Activated CD4-positive, alpha-beta T cell treated with anti-CD3 and anti-CD28 coated beads, Interleukin-2, amount 50 U/mL, for 24 hours (primary cell): ENCODE measurements at regions not wholly inside any gene's neighbourhood (a gene's known extent, or its start where the extent isn't known, plus 50 kb on each side); places are given as distances from the start of the nearest gene placed in this dataset.

Experiments
- DNase-seq, 2 donors: peaks; one replicate each; pipeline ENCODE4 v3.0.0-alpha.2; 2020; ENCODE audit warnings: low read depth in 1 of 2, low spot score in 1 of 2

GRCh38 chr3:59698091-59698490 lies 648.3 kb upstream of the CFAP20DC start:
- DNase-seq = no peak

DNA sequence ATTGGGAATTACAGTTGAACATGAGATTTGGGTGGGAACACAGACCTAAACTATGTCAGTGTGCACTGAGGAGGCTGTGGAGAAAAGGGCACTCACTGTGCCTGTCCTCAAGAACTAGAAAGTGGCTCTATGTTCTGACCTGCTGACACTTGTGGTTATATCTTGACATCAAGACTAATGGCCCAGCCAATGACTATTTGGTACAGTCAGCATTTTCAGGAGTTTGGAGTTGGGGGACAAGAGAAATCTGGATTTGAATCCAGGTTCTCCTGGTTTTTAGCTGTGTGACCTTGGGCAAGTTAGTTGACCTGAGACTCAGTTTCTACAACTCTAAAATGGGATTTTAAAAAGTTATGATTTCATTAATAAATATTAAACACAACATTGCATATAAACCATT lies 647.0 kb upstream of the CFAP20DC start:
- no peak for DNase-seq

- DNase-seq = no peak
Measured at GRCh38 chr3:59695860-59696259, 646.0 kb upstream of the CFAP20DC start.

- DNase-seq = no peak
Measured at GRCh38 chr3:59692117-59692516, 642.3 kb upstream of the CFAP20DC start.

DNA sequence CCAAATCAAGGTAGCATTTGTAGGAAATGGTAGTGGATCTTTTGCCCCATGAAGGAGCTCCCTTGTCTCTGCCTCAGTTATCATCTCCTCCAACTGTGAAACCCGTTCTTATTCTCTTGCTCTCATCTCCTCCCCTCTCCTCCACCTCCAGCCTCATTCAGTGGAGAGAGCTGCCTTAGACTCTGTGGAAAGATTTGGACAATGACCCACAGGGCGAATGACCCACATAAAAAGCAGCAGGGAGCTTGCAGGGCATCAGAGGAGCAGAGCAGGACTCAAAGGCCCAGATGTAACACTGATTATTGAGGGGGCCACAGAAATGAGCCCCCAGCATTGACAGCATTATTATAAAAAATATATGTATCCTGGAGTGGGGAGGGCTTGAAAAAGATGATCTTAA lies 641.1 kb upstream of the CFAP20DC start:
- no peak for DNase-seq

DNA sequence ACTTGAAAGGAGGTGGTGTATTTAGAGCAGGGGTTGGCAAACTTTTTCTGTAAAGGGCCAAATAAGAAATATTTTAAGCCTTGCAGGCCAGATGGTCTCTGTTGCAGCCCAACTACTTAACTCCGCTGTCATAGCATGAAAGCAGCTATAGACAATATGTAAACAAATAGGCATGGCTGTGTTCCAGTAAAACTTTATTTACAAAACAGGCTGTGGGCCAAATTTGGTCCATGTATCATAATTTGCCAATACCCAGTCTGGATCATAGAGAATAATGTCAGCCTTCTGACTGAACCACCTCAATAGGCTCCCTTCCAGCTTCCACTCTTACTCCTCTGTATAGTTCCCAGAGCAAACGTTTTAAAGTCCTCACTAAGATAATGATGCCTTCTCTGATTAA lies 638.8 kb upstream of the CFAP20DC start:
- no peak for DNase-seq

DNA sequence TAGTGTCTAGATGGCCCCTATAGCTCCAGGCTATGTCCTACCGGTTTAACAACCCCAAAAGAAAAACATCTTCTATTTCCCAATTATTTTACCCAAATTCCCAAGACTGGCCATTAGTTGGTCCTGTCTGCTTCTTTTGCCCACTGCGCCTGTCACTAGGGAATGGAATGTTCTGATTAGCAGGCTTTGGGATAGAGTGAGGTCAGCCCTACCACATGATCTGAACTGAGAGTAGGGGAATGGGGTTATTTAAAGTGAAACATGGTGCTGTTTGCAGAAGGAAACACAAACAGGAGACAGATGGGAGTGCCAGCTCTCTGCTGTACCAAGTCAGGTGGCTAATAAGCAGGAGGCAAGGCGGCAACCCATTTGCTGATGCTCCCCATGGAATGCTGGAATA lies 635.6 kb upstream of the CFAP20DC start:
- no peak for DNase-seq

DNA sequence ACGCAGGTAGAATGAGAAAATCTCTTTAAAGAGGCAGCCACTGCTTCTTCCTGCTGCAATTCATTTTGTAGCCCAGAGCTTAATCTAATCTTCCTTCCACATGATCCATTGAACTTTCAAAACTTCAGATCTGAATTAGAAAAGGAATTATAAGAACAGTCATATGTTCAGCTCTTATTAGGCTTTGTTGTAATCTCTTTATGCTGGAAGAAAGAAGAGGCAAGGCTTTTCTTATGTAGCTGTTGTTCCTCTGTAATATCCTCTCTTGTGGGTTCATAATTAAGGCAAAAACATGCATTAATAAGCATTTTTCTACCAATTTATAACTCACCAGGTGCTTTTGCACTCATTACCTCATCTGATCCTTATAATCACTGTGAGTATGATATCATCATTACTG lies 634.9 kb upstream of the CFAP20DC start:
- no peak for DNase-seq

- DNase-seq = no peak
Measured at GRCh38 chr3:59680919-59681318, 631.1 kb upstream of the CFAP20DC start.

DNA sequence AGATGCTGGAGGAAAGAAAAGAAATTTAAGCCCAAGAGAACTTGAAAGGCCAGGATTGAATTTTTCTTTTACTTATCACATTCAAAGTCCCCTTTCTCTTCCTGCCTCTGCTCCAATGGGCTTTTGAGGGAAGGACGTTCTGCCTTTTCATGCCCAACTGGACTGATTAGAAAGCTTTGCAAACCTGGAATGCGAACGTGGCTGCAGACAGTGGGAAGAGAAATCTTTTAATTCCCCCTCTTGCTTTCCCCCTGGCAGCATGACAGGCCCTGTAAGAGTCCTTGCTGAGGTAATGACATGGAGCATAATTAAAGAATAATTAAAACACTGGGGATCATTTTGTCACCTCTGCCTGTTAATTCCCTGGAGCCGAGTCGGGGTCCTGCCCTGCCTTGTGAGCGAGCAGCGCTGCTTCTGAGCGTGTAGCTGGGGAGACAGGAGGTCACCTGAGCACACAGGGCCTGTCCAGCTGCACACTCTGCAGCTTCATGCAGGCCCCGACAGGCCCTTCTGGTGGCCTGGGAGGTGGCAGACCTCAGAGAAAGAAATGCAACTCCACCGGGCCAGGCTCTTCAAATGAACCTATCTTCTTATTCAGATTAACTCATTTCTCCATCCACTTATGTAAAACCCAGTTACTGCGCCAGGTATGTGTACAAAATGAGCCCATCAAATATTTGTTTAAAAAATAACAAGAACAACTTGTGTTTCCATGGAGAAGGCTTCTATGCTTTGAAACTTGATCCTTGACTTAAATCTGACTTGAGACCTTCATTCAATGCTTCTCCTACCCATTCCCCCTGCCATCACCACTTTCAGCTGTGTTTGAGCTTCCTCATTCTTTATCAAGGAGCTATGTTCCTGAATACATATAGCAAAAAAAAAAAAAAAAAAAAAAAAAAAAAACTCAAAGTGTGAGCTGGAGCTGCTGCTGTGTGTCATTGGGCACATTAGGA lies 628.2 kb upstream of the CFAP20DC start:
- no peak for DNase-seq

DNA sequence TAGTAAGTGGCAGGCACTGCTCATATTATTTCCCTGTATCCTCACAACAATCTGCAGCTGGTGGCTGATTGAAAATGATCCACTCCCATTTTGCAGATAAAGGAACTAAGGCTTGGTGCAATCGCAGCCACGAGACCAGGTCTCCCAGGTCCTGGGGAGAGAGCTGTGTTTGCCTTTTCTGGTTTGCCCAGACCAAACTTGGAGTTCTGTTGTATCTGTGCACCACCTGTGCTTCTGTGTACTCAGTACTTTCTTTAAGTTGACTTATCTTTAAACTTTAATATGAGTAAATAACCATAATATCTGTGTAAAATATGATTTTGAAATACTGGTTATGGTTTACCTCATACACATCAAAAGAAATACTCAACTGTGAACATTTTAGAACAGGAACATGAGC lies 625.7 kb upstream of the CFAP20DC start:
- no peak for DNase-seq

DNA sequence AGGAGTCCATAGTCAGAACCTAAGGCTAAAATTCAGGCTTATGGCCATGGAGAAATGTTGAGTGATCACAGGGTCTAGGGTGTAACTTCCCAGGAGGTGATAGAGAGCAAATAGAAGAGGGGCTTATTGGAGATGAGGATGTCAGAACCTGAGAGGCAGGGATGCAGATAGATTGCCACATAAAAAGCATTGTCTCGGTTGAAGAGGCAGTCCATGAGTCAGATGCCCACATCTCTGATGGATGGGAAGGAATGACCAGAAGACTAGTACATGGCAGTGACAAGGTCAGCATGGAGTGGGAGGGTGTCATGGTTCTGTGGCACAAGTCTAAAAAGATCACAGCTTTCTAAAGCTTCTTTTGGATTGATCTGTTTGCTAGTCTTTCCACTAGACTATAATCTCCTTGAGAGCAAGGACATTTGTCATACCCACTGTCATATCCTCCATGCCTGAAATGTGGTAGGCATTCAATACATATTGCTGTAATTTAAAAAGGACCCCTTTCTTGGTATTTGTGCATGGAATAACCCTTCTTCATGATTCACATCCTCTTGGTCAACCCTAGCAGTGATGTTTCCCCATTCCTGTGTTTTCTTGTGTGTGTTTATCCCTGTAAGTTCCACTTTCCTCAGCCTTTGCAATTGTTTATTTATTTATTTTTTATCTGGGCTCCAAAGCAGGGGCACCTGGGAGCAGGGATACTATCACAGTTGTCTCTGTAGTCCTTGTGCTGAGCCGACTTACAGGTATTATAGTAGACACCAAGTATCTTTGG lies 613.4 kb upstream of the CFAP20DC start:
- DNase-seq = no peak

- DNase-seq = no peak
Measured at GRCh38 chr3:59660852-59661625, 611.2 kb upstream of the CFAP20DC start.

- no peak for DNase-seq
Measured at GRCh38 chr3:59660376-59660775, 610.6 kb upstream of the CFAP20DC start.

DNA sequence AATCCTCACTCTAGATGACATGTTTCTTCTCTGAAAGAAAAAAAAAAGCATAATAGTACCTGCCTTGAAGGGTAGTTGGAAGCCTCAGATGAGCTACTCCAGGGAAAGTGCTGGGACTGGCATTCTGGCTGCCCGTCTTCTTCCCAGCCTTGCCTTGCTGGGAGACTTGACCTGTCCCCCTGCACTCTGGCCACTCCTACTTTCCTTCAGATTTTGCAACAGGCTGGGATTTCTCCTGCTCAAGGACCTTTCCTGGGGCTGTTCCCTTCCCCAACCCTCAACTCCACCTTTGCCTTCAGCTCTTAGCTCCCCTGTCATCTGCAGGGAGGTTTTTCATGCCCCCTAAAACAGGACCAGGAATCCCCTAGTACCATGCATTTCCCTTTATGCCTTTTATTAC lies 609.9 kb upstream of the CFAP20DC start:
- no peak for DNase-seq

GRCh38 chr3:59658866-59659265 lies 609.0 kb upstream of the CFAP20DC start:
- no peak for DNase-seq

DNA sequence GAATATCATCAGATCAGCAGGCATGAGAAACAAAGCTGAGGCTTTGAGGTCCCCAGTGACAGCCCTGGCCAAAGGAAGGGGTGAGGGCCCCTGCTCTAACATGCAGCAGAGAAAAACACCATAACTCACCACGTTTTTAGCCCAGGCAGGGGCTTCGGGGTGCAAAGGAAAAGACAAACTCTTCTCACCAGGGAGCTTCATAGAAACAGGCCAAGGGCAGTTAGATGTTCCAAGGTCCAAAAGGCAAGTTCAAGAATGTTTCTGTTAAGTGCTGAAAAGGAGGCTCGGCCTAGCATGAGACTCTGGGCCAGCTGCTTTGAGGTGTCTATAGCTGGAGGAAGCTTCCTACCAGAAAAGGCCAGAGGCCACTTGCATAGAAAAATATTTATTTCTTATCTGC lies 608.4 kb upstream of the CFAP20DC start:
- no peak for DNase-seq

DNA sequence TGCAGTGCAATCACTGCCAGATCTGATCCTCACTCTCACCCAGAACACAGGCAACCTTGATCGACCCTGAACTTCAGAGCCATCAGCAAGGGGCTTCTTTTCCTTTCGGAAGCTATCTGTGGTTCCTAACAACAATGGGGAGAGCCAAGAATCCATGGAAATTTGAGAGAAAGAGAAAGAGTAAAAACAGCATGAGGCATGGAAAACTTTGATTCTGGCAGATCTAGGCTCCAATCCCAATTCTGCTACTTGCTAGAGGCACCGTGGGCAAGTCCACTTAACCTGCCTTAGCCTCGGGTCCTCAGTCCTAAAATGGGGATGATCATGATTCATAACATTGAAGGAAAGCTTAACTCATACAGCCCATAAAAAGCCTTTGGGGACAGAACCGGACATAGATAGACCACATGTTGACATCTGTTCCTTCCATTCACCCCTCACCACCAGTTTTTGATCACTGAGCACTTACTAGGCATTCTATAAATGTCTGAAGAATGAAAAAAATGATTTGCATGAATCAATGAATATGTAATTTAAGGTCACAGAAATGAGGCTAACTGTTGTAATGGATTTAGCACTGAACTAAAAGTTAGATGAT lies 605.7 kb upstream of the CFAP20DC start:
- DNase-seq = no peak

DNA sequence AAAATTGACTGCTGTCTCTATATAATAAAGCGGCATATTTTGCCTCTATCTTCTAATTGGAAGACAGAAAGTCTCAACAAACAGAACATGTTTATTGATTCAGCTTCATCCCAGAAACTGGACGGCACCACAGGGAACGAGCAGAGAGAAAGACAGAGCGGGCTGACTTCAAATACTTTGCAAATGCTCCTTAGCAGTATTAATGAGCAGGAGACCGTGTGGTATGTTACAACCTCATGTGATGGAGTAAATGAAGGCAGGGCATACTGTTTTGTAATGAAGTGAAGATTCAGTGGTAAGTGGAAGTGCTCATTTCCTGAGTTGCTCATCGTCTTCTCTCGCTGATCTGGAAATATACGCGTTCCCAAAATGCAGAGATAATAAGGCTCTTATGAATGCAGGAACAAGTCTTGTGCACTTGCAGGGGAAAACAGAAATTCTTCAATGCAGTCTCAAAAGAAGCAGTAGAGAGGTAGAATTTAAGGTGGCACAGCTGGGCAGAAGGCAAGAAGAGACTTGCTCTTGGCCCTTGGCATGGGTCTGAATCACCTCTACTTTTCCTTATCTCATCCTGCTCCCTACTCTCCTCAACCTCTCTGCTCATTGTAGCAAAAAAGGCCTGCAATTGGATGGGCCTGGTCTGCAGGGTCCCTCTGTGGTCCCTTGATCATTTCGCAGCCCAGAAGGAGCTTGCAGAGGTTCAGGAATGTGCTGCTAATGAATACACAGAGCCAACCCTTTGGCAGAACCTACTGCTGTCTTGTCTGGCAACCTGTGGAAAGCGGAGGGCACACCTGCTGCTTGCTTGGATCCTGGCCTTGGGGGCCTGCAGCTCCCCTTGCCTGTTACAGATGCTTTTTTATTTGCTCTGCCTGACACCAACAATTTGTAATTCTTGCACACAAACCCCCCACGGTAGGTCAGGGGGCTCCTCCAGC lies 604.9 kb upstream of the CFAP20DC start:
- DNase-seq = no peak

DNA sequence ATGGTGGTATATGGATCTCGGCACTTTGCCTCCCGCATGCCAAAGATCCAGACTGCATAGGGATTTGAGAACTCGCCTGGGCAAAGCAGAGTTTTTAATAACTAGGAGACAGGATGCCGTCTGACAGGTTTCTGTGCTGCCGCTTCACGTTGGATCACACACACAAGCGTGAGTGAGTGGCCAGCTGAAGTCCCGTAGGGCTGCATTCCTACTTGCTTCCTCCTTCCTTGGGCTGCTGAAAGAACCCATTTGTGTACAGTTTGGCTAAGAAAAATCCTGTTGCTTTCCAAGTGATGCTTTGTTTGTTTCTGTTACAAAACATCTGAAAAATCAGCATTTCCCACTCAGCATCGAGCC lies 604.3 kb upstream of the CFAP20DC start:
- DNase-seq = no peak
